NCI-H446 treated with DMSO at 0.1 percent for 48 hours (cell line): ENCODE measurements at regions not wholly inside any gene's neighbourhood (a gene's known extent, or its start where the extent isn't known, plus 50 kb on each side); places are given as distances from the start of the nearest gene placed in this dataset.

Experiments
- DNase-seq: peaks from one replicate; lab custom pipeline; 2025; lab: John Stamatoyannopoulos, UW

DNA sequence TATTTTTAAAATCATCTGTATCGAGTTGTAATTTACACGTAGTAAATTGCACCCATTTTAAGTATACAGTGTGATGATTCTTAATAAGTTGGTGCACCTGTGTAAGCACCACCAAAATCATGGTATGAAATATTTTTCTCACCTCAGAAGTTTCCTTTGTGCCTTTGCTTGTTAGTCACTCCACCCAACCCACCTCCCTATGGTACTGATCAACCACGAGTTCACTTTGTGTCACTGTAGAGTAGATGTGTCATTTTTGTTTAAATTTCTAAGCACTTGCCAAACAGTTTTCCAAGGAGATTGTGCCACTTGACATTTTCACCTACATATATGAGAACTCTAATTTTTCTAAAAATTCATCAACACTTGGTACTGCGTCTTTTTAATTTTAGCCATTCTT is 806.5 kb downstream of the TLR4 start:
- DNase-seq: no peak

- no peak for DNase-seq
Observed at GRCh38 chr9:118515947-118516346, 811.7 kb downstream of the TLR4 start.

DNA sequence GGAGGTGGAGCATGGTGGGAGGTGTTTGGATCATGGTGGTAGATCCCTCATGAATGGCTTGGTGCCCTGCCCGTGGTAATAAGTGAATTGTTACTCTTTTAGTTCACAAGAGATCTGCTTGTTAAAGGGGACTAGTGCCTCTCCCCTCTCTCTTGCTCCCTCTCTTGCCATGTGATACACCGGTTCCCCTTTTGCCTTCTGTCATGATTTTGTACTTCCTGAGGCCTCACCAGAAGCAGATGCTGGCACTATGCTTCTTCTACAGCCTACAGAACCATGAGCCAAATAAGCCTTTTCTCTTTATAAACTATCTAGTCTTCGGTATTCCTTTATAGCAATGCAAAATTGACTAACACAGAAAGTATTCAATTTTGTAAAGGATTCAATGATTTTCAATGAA is 817.1 kb downstream of the TLR4 start:
- DNase-seq: no peak

DNA sequence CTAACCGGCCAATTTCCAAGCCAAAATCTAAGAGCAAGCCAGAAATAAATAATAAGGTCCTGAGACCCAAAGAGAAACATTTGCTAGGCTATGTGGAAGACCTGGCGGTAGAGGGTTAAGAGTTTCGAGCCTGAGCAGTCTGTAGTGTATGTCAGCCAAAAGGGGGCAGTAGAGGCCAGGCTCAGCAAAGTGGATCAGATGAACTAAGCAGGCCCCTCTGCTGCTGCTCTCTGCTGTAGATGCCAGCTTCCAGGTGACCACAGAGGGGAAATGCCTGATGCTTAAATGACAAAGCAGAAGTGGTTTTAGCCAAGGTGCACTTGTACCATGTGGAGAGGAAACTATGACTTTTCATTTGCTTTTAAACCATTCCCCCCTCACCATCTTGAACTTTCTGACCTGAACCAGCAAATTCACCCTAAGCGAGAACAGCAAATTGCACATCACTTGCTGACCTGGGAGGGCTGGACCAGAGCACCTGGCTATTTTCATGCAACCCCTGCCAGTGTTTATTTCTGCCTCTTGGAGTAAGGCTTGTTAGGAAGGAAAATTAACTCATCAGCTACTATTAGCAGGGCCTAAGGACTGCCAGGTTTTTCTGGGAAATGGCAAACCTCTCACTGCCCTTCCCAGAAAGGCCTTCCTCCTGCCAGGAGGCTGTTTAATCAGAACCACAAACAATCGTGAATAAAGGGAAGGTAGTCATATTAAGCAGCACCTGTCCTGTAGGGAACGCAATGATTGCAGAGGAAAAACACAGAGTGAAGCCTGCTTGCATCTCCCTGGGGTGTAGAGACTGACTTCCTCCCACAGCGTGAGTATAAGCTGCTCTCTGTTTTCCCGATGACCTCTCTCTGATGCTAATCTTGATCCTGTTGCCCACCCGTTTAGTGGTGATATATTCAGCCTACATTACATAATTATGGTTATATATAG is 818.2 kb downstream of the TLR4 start:
- no peak for DNase-seq

- DNase-seq: no peak
Observed at GRCh38 chr9:118527261-118527660, 823.1 kb downstream of the TLR4 start.

DNA sequence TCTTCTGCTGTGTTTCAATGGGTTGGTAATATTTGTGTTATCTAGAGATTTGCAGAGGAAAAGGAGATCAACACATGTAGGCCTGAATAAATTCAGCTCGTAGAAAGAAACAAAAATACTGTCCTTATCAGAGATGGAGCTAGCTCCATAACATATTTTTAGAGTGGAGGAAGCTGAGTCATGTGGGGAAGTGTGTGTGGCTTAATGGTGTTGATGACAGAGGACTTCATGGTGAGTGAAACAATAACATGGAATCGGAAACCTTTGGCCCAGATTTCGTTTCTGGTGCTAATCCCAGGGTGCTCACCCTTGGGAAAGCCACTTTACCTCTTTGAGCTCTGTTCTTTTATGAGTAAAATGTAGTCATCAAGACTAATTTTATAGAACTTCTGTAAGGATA is 825.0 kb downstream of the TLR4 start:
- no peak for DNase-seq

DNA sequence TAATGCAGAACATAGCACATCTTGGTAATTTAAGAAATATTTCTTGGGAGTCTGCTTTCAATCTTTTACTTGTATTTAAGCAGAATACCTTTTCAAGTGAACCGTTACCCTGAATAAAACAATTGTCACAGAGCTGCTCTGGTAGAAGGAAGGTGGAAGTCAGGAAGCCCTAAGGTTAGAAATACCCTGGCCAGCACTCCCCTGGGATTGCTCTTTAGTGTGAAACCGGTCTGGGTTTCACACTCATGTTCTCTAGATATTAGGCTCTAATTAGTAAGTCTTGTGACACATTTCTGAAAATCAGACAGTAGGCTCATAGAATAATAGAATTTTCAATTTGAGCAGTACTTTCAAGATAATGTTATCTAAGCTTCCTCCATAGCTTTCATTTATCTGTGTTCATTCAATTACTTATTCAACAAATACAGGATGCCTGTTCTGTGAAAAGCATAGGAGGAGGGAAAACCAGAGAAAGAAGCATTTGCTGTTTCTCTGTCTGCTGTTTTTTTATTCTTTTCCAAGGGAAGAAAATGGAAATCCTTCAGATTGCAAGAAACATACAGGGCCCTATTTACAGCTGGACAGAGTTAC is 825.5 kb downstream of the TLR4 start:
- no peak for DNase-seq

- no peak for DNase-seq
Observed at GRCh38 chr9:118532592-118532991, 828.4 kb downstream of the TLR4 start.

- DNase-seq: no peak
Observed at GRCh38 chr9:118533101-118533500, 828.9 kb downstream of the TLR4 start.

- no peak for DNase-seq
Observed at GRCh38 chr9:118533850-118534249, 829.6 kb downstream of the TLR4 start.

GRCh38 chr9:118536153-118536552 is 832.0 kb downstream of the TLR4 start:
- DNase-seq: no peak

DNA sequence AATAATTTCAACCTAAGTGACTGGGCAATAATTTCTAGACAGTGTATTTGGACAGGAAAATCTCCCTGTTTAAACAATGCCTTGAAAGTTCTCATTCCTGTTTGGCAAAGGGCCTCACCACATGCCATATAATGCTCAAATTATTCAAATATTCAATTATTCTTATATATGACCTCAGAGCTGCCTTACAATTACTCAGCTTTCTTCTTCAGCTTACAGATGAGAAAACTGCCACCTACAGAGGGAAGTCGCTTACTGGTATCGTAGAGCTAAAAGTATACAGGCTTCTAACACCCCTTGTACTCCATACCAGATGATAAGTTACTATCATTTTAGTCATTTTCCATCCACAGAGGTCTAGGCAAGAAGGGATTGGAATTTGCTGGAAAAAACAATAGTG is 830.3 kb downstream of the BRINP1 start:
- DNase-seq: no peak

GRCh38 chr9:118553465-118553864 is 815.8 kb downstream of the BRINP1 start:
- no peak for DNase-seq

DNA sequence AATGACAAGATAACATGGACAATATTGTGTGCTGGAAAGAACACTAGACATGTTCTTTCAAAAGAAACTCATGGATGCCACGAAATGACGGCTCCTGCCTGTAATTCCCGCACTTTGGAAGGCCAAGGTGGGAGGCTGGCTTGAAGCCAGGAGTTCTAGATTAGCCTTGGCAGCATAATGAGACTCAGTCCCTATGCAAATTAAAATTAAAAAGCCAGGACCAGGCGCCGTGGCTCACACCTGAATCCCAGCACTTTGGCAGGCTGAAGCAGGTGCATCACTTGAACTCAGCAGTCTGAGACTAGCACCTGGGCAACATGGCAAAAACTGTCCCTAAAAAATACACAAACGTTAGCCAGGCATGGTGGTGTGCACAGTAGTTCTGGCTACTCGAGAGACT is 814.2 kb downstream of the BRINP1 start:
- DNase-seq: no peak

GRCh38 chr9:118558026-118558425 is 811.2 kb downstream of the BRINP1 start:
- DNase-seq: no peak

DNA sequence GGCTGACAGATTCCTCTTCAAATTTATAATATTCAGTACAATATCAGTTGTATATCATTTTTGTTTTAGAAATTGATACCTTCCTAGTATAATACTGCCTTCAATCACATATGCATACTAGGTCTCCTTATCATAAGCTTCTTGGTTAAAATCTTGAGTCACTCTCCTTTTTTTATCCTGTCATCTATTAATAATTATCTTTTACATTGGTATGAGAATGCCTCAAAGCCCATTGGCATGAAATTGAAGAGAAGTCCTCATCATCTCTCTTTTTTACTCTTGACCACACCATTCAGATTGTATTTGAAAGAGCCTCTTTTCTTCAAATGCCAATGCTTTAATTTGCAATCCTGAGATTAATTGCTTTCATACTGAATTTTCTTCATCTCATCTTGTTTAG is 810.3 kb downstream of the BRINP1 start:
- no peak for DNase-seq

DNA sequence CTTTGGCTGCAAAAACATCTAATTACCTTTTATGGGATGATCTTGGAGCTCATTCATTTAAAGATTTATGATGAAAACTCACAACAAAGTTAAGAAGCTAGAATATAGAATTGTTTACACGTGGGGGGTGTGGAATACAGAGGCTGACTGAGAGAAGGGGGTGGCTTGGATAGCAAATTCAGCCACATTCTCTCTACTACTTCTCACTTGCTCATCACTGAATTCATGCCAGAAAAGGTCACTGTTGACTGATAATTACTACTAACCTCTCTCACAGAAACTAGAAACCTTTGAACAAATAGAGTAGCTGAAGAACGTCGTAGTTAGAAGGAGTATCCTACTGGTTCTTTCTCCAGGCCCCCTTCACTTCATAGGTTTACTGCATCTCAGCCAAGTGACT is 808.2 kb downstream of the BRINP1 start:
- no peak for DNase-seq

GRCh38 chr9:118563677-118564076 is 805.6 kb downstream of the BRINP1 start:
- DNase-seq: no peak

- DNase-seq: no peak
Observed at GRCh38 chr9:118567861-118568260, 801.4 kb downstream of the BRINP1 start.

DNA sequence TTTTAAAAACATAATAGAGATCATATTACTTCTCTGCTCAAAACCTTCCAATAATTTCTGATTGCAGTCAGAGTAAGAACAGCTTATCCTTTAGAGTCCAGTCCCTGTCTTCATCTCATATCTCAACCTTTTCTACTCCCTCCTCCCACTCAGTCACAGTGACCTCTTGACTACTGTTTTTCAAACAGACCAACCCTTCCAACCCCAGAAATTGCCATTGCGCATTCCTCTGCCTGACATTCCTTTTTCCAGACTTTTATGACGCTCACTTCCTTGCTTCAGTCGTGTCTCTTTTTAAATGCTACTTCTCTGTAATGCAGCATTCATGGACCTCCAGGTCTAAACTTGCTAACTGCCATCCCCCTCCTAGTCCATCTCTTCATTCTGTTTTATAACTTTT is 800.5 kb downstream of the BRINP1 start:
- DNase-seq: no peak

- DNase-seq: no peak
Observed at GRCh38 chr9:118569148-118569547, 800.1 kb downstream of the BRINP1 start.

GRCh38 chr9:118570066-118570465 is 799.2 kb downstream of the BRINP1 start:
- no peak for DNase-seq

- no peak for DNase-seq
Observed at GRCh38 chr9:118575341-118576070, 793.7 kb downstream of the BRINP1 start.
